Stimulated activated CD4-positive, alpha-beta T cell treated with anti-CD3 and anti-CD28 coated beads, Interleukin-4, amount 100 ng/mL, for 48 hours (primary cell): ENCODE measurements at regions not wholly inside any gene's neighbourhood (a gene's known extent, or its start where the extent isn't known, plus 50 kb on each side); places are given as distances from the start of the nearest gene placed in this dataset.
A peak's percentile ranks its signal among the peaks of the same experiment; 100 is the strongest.
"Not testable (repeated sequence)": the region's sequence is repeated elsewhere in the genome, so short reads cannot be mapped to it uniquely, and the experiment has no call there.

Source experiments
- DNase-seq, 2 donors: peaks; one replicate each; pipeline ENCODE4 v3.0.0-alpha.2; 2020; ENCODE audit warnings: low read depth in 2 of 2

GRCh38 chr3:117003501-117003900, 293.9 kb downstream of the TUSC7 start:
- DNase-seq = no peak

- DNase-seq = no peak
Observed at GRCh38 chr3:117005274-117005673, 295.7 kb downstream of the TUSC7 start.

- DNase-seq = no peak
Observed at GRCh38 chr3:117005911-117006522, 296.4 kb downstream of the TUSC7 start.

- DNase-seq = no peak
Observed at GRCh38 chr3:117010318-117010717, 300.7 kb downstream of the TUSC7 start.

- DNase-seq = no peak
Observed at GRCh38 chr3:117011687-117012250, 302.2 kb downstream of the TUSC7 start.

- DNase-seq = no peak
Observed at GRCh38 chr3:117016378-117016777, 306.8 kb downstream of the TUSC7 start.

- DNase-seq = no peak
Observed at GRCh38 chr3:117017135-117017894, 307.7 kb downstream of the TUSC7 start.

- DNase-seq = no peak
Observed at GRCh38 chr3:117018655-117019054, 309.1 kb downstream of the TUSC7 start.

GRCh38 chr3:117019082-117019713, 309.6 kb downstream of the TUSC7 start:
- peak in 1 of 2 donors; percentile 6 for DNase-seq

GRCh38 chr3:117026401-117026800, 316.8 kb downstream of the TUSC7 start:
- DNase-seq = no peak

GRCh38 chr3:117035745-117036144, 326.2 kb downstream of the TUSC7 start:
- DNase-seq = no peak

GRCh38 chr3:117036259-117036799, 326.8 kb downstream of the TUSC7 start:
- no peak for DNase-seq

GRCh38 chr3:117045143-117045542, 335.6 kb downstream of the TUSC7 start:
- no peak for DNase-seq

- DNase-seq = no peak
Observed at GRCh38 chr3:117047951-117048705, 338.5 kb downstream of the TUSC7 start.

GRCh38 chr3:117052395-117052794, 342.8 kb downstream of the TUSC7 start:
- DNase-seq = no peak

- DNase-seq = no peak
Observed at GRCh38 chr3:117054556-117054955, 345.0 kb downstream of the TUSC7 start.

GRCh38 chr3:117056946-117057345, 347.4 kb downstream of the TUSC7 start:
- not testable (repeated sequence) for DNase-seq

GRCh38 chr3:117059067-117059955, 349.7 kb downstream of the TUSC7 start:
- no peak for DNase-seq

- DNase-seq = no peak
Observed at GRCh38 chr3:117059956-117060270, 350.3 kb downstream of the TUSC7 start.

- no peak for DNase-seq
Observed at GRCh38 chr3:117063930-117064329, 354.4 kb downstream of the TUSC7 start.

- no peak for DNase-seq
Observed at GRCh38 chr3:117068301-117068700, 358.7 kb downstream of the TUSC7 start.
